ENCODE measurements at regions not wholly inside any gene's neighbourhood (a gene's known extent, or its start where the extent isn't known, plus 50 kb on each side); places are given as distances from the start of the nearest gene placed in this dataset.
A peak's percentile ranks its signal among the peaks of the same experiment; 100 is the strongest.

- no TSS peak for BruUV-seq (replicated peaks)
- POLR2A ChIA-PET (ENCODE audit: low non-redundant PET) = no interaction called here
- CTCF ChIA-PET = no interaction called here
Measured at GRCh38 chr21:28781602-28782276, 210.9 kb downstream of the LTN1 start.

DNA sequence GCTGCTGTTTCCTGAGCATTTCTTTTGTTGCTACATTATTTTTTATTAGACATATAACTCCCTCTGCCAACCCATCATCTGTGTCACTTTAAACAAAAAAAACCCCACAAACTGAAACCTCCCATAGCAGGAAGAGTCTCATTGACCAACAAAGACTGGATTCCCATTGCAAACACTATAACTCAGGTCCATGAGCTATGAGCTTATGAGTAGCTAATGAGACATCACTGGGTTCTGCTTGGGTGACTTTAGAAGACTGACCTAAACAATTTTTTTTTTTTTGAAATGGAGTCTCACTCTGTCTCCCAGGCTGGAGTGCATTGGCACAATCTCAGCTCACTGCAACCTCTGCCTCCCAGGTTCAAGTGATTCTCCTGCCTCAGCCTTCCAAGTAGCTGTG is 212.8 kb downstream of the LTN1 start:
- no peak overlapping the region for H3K27ac ChIP-seq (ENCODE audit: low read depth, low read length, poor library complexity, severe bottlenecking)
- no peaks in the 10 kb centered on the region for H3K36me3 ChIP-seq (ENCODE audit: insufficient read depth, low read length, poor library complexity, severe bottlenecking)
- POLR2A ChIA-PET (ENCODE audit: low non-redundant PET) = interaction anchor here (0.6 kb wide), 1 partner anchor 364 kb away, joined by 3 read pairs; no protein-coding TSS in a partner anchor
- no peaks in the 10 kb centered on the region for H3K4me1 ChIP-seq (ENCODE audit: insufficient read depth, low read length, poor library complexity, severe bottlenecking)
- no peaks in the 10 kb centered on the region for H3K9me3 ChIP-seq (ENCODE audit: low read depth, low read length, poor library complexity, severe bottlenecking)
- CTCF ChIA-PET = no interaction called here
- no peak overlapping the region for H3K4me3 ChIP-seq (ENCODE audit: low read depth, low read length, poor library complexity, severe bottlenecking)
- DNase-seq (ENCODE audit: low spot score) = no peak
- no peak for TF ChIP-seq EZH2 (IDR thresholded peaks at IDR 0.05; ENCODE audit: borderline replicate concordance, low read depth, low read length, poor library complexity, severe bottlenecking)
- TF ChIP-seq, protein P1, sequence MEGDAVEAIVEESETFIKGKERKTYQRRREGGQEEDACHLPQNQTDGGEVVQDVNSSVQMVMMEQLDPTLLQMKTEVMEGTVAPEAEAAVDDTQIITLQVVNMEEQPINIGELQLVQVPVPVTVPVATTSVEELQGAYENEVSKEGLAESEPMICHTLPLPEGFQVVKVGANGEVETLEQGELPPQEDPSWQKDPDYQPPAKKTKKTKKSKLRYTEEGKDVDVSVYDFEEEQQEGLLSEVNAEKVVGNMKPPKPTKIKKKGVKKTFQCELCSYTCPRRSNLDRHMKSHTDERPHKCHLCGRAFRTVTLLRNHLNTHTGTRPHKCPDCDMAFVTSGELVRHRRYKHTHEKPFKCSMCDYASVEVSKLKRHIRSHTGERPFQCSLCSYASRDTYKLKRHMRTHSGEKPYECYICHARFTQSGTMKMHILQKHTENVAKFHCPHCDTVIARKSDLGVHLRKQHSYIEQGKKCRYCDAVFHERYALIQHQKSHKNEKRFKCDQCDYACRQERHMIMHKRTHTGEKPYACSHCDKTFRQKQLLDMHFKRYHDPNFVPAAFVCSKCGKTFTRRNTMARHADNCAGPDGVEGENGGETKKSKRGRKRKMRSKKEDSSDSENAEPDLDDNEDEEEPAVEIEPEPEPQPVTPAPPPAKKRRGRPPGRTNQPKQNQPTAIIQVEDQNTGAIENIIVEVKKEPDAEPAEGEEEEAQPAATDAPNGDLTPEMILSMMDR (conservative IDR thresholded peaks at IDR 0.05; ENCODE audit: low read depth, low read length) = no peak
- intact Hi-C loops (cut with micrococcal nuclease; ENCODE audit: unreplicated experiment) = no loop called here
- H3K27me3 ChIP-seq (replicated peaks; ENCODE audit: insufficient read depth, low read depth, low read length, poor library complexity) = no peaks in the 10 kb centered on the region
- BruUV-seq (replicated peaks) = no TSS peak

More at GRCh38 chr21:28781602-28782276, 210.9 kb downstream of the LTN1 start:
- no peak overlapping the region for H3K27ac ChIP-seq (ENCODE audit: low read depth, low read length, poor library complexity, severe bottlenecking)
- H3K4me1 ChIP-seq (ENCODE audit: insufficient read depth, low read length, poor library complexity, severe bottlenecking) = no peaks in the 10 kb centered on the region
- DNase-seq (ENCODE audit: low spot score) = peak; percentile 46
- no peaks in the 10 kb centered on the region for H3K27me3 ChIP-seq (replicated peaks; ENCODE audit: insufficient read depth, low read depth, low read length, poor library complexity)
- no peaks in the 10 kb centered on the region for H3K36me3 ChIP-seq (ENCODE audit: insufficient read depth, low read length, poor library complexity, severe bottlenecking)
- H3K4me3 ChIP-seq (ENCODE audit: low read depth, low read length, poor library complexity, severe bottlenecking) = no peak overlapping the region
- no peaks in the 10 kb centered on the region for H3K9me3 ChIP-seq (ENCODE audit: low read depth, low read length, poor library complexity, severe bottlenecking)
- intact Hi-C loops (cut with micrococcal nuclease; ENCODE audit: unreplicated experiment) = no loop called here
- no peak for TF ChIP-seq EZH2 (IDR thresholded peaks at IDR 0.05; ENCODE audit: borderline replicate concordance, low read depth, low read length, poor library complexity, severe bottlenecking)
- TF ChIP-seq, protein P1 (conservative IDR thresholded peaks at IDR 0.05; ENCODE audit: low read depth, low read length) = peak; percentile 64

DNA sequence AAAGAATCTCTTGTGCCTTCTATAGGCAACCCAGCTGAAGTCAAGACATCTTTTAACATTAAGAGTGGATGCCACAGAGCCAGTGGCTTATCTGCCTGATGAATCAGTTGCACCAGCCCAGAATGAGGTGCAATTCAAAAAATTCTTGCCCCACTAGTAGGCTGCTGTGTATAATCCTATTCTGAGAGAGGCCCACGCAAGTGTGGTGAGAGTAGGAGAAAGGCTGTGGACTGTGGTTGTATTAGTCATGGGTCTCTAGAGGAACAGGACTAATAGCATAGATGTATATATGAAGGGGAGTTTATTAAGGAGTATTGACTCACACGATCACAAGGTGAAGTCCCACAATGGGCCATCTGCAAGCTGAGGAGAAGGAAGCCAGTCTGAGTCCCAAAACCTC is 216.4 kb downstream of the LTN1 start:
- Histone ChIP-seq H3K4me3 (ENCODE audit: low read depth, low read length, poor library complexity, severe bottlenecking) (no peak overlapping the region), H3K4me1 (ENCODE audit: insufficient read depth, low read length, poor library complexity, severe bottlenecking) (no peaks in the 10 kb centered on the region), H3K9me3 (ENCODE audit: low read depth, low read length, poor library complexity, severe bottlenecking) (no peaks in the 10 kb centered on the region), H3K27me3 (replicated peaks; ENCODE audit: insufficient read depth, low read depth, low read length, poor library complexity) (no peaks in the 10 kb centered on the region), H3K36me3 (ENCODE audit: insufficient read depth, low read length, poor library complexity, severe bottlenecking) (no peaks in the 10 kb centered on the region), H3K27ac (ENCODE audit: low read depth, low read length, poor library complexity, severe bottlenecking) (no peak overlapping the region)
- TF ChIP-seq, protein P1 (conservative IDR thresholded peaks at IDR 0.05; ENCODE audit: low read depth, low read length) = no peak
- no TSS peak for BruUV-seq (replicated peaks)
- DNase-seq (ENCODE audit: low spot score) = no peak
- ChIA-PET POLR2A (ENCODE audit: low non-redundant PET) (no interaction called here), CTCF (no interaction called here)
- intact Hi-C loops (cut with micrococcal nuclease; ENCODE audit: unreplicated experiment) = no loop called here

Measured in A673 (cell line).